ENCODE measurements at regions not wholly inside any gene's neighbourhood (a gene's known extent, or its start where the extent isn't known, plus 50 kb on each side); places are given as distances from the start of the nearest gene placed in this dataset.

- Histone ChIP-seq H3K4me1 (ENCODE audit: control insufficient read depth, extremely low read depth, insufficient read depth, low read length) (no peaks in the 10 kb centered on the region), H3K9me3 (ENCODE audit: control insufficient read depth, low read depth, low read length) (no peaks in the 10 kb centered on the region), H3K9ac (ENCODE audit: control insufficient read depth, extremely low read depth, insufficient read depth, low read length) (no peak overlapping the region), H4K20me1 (ENCODE audit: control insufficient read depth, extremely low read depth, insufficient read depth, low read length) (no peaks in the 10 kb centered on the region), H3K27ac (ENCODE audit: control insufficient read depth, insufficient read depth, low read length) (no peak overlapping the region), H3K27me3 (ENCODE audit: control insufficient read depth, extremely low read depth, insufficient read depth, low read length) (peaks cover 8% of the 10 kb centered on the region), H3K36me3 (ENCODE audit: control insufficient read depth in 2 of 2, extremely low read depth in 1 of 2, insufficient read depth in 2 of 2, low read length in 2 of 2) (no peaks in the 10 kb centered on the region), H2AFZ (ENCODE audit: control insufficient read depth, low read length) (no peak overlapping the region), H3K9me1 (ENCODE audit: control insufficient read depth, extremely low read depth, insufficient read depth, low read length) (no peaks in the 10 kb centered on the region), H3K4me2 (ENCODE audit: control insufficient read depth, extremely low read depth, insufficient read depth, low read depth, low read length) (no peak overlapping the region), H3K4me3 (ENCODE audit: control insufficient read depth in 2 of 3, extremely low read depth in 1 of 3, insufficient read depth in 2 of 3, low read depth in 1 of 3, low read length in 3 of 3) (no peak overlapping the region), H3K79me2 (ENCODE audit: control insufficient read depth, insufficient read depth, low read length) (no peaks in the 10 kb centered on the region)
- TF ChIP-seq, protein P1, sequence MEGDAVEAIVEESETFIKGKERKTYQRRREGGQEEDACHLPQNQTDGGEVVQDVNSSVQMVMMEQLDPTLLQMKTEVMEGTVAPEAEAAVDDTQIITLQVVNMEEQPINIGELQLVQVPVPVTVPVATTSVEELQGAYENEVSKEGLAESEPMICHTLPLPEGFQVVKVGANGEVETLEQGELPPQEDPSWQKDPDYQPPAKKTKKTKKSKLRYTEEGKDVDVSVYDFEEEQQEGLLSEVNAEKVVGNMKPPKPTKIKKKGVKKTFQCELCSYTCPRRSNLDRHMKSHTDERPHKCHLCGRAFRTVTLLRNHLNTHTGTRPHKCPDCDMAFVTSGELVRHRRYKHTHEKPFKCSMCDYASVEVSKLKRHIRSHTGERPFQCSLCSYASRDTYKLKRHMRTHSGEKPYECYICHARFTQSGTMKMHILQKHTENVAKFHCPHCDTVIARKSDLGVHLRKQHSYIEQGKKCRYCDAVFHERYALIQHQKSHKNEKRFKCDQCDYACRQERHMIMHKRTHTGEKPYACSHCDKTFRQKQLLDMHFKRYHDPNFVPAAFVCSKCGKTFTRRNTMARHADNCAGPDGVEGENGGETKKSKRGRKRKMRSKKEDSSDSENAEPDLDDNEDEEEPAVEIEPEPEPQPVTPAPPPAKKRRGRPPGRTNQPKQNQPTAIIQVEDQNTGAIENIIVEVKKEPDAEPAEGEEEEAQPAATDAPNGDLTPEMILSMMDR (optimal IDR thresholded peaks at IDR 0.05 in 1 of 3, IDR thresholded peaks at IDR 0.05 in 1 of 3, conservative IDR thresholded peaks at IDR 0.05 in 1 of 3; ENCODE audit: extremely low read depth in 1 of 3, insufficient read depth in 2 of 3, low read length in 3 of 3) = no peak
- DNase-seq (ENCODE audit: low read depth, low spot score) (no peak), FAIRE-seq (no peak)
- dilution Hi-C loops (cut with MboI; ENCODE audit: extremely low pct_ligation_motif_present, low sequenced_read_pairs) = no loop called here
Observed at GRCh38 chr1:29488794-29489311, 252.5 kb downstream of the PTPRU start.

- no peak for DNase-seq (ENCODE audit: low read depth, low spot score)
- Histone ChIP-seq H4K20me1 (ENCODE audit: control insufficient read depth, extremely low read depth, insufficient read depth, low read length) (no peaks in the 10 kb centered on the region), H3K4me1 (ENCODE audit: control insufficient read depth, extremely low read depth, insufficient read depth, low read length) (no peaks in the 10 kb centered on the region), H3K79me2 (ENCODE audit: control insufficient read depth, insufficient read depth, low read length) (no peaks in the 10 kb centered on the region), H3K9ac (ENCODE audit: control insufficient read depth, extremely low read depth, insufficient read depth, low read length) (no peak overlapping the region), H3K4me2 (ENCODE audit: control insufficient read depth, extremely low read depth, insufficient read depth, low read depth, low read length) (no peak overlapping the region), H2AFZ (ENCODE audit: control insufficient read depth, low read length) (no peak overlapping the region), H3K4me3 (ENCODE audit: control insufficient read depth in 2 of 3, extremely low read depth in 1 of 3, insufficient read depth in 2 of 3, low read depth in 1 of 3, low read length in 3 of 3) (no peak overlapping the region), H3K27me3 (ENCODE audit: control insufficient read depth, extremely low read depth, insufficient read depth, low read length) (peaks cover 8% of the 10 kb centered on the region), H3K9me3 (ENCODE audit: control insufficient read depth, low read depth, low read length) (no peaks in the 10 kb centered on the region), H3K36me3 (ENCODE audit: control insufficient read depth in 2 of 2, extremely low read depth in 1 of 2, insufficient read depth in 2 of 2, low read length in 2 of 2) (no peaks in the 10 kb centered on the region), H3K27ac (ENCODE audit: control insufficient read depth, insufficient read depth, low read length) (no peak overlapping the region), H3K9me1 (ENCODE audit: control insufficient read depth, extremely low read depth, insufficient read depth, low read length) (no peaks in the 10 kb centered on the region)
- dilution Hi-C loops (cut with MboI; ENCODE audit: extremely low pct_ligation_motif_present, low sequenced_read_pairs) = no loop called here
- FAIRE-seq = no peak
- TF ChIP-seq, protein P1 (optimal IDR thresholded peaks at IDR 0.05 in 1 of 3, IDR thresholded peaks at IDR 0.05 in 1 of 3, conservative IDR thresholded peaks at IDR 0.05 in 1 of 3; ENCODE audit: extremely low read depth in 1 of 3, insufficient read depth in 2 of 3, low read length in 3 of 3) = no peak
- no peak for TF ChIP-seq EZH2 (IDR thresholded peaks at IDR 0.05; ENCODE audit: low read length)
Observed at GRCh38 chr1:29488086-29488793, 251.9 kb downstream of the PTPRU start.

Measured in keratinocyte (primary cell).